Astrocyte of the cerebellum (primary cell): ENCODE measurements at regions not wholly inside any gene's neighbourhood (a gene's known extent, or its start where the extent isn't known, plus 50 kb on each side); places are given as distances from the start of the nearest gene placed in this dataset.

Experiments
- DNase-seq: peaks from one replicate; pipeline ENCODE4 v3.0.0-alpha.2; 2011; ENCODE audit warnings: low read depth
- H3K4me3 ChIP-seq: 2 replicates; pipeline ENCODE4 v1.5.1; 2011; ENCODE audit warnings: mild to moderate bottlenecking, low read depth, low read length, moderate library complexity
- CTCF ChIP-seq: IDR thresholded peaks from 2 replicates; pipeline ENCODE4 v1.5.1; 2012; ENCODE audit warnings: low read length, low read depth, moderate library complexity, mild to moderate bottlenecking; ENCODE audit errors: missing control alignments
- in situ Hi-C: cut with HindIII; loops from 2 replicates; pipeline ENCODE4 v1.10.0; 2017; ENCODE audit warnings: low sequenced_read_pairs

GRCh38 chr2:21610304-21610703, 486.5 kb downstream of the TDRD15 start:
- no peak for TF ChIP-seq CTCF
- in situ Hi-C loops = no loop called here
- no peak overlapping the region for H3K4me3 ChIP-seq
- no peak for DNase-seq

- no peak overlapping the region for H3K4me3 ChIP-seq
- in situ Hi-C loops = no loop called here
- no peak for TF ChIP-seq CTCF
- DNase-seq = no peak
Observed at GRCh38 chr2:21617885-21618434, 494.2 kb downstream of the TDRD15 start.

- no peak for DNase-seq
- TF ChIP-seq CTCF = no peak
- in situ Hi-C loops = no loop called here
- H3K4me3 ChIP-seq = no peak overlapping the region
Observed at GRCh38 chr2:21620771-21621170, 497.0 kb downstream of the TDRD15 start.

- no peak for DNase-seq
- TF ChIP-seq CTCF = no peak
- no peak overlapping the region for H3K4me3 ChIP-seq
- in situ Hi-C loops = no loop called here
Observed at GRCh38 chr2:21627938-21628337, 504.2 kb downstream of the TDRD15 start.

- in situ Hi-C loops = no loop called here
- TF ChIP-seq CTCF = no peak
- no peak overlapping the region for H3K4me3 ChIP-seq
- no peak for DNase-seq
Observed at GRCh38 chr2:21633015-21633414, 509.2 kb downstream of the TDRD15 start.

- in situ Hi-C loops = no loop called here
- DNase-seq = no peak
- no peak overlapping the region for H3K4me3 ChIP-seq
- no peak for TF ChIP-seq CTCF
Observed at GRCh38 chr2:21633466-21633865, 509.7 kb downstream of the TDRD15 start.

GRCh38 chr2:21633911-21634310, 510.1 kb downstream of the TDRD15 start:
- TF ChIP-seq CTCF = no peak
- DNase-seq = no peak
- in situ Hi-C loops = no loop called here
- no peak overlapping the region for H3K4me3 ChIP-seq
